Nephron progenitor cell (in vitro differentiated cells): ENCODE measurements at regions not wholly inside any gene's neighbourhood (a gene's known extent, or its start where the extent isn't known, plus 50 kb on each side); places are given as distances from the start of the nearest gene placed in this dataset.

Experiments used
- DNase-seq: peaks from one replicate; pipeline ENCODE4 v3.0.0; 2021
- H3K27ac Mint-ChIP-seq: 2 replicates; pipeline ENCODE4 v1.8.0; 2021; ENCODE audit warnings: mild to moderate bottlenecking, moderate library complexity, mixed read lengths
- H3K27me3 Mint-ChIP-seq: 2 replicates; pipeline ENCODE4 v1.8.0; 2021; ENCODE audit warnings: mild to moderate bottlenecking, low read depth, mixed read lengths; ENCODE audit not compliant: poor library complexity
- H3K36me3 Mint-ChIP-seq: 2 replicates; pipeline ENCODE4 v1.8.0; 2021; ENCODE audit warnings: low read depth, mixed read lengths
- H3K4me1 Mint-ChIP-seq: 2 replicates; pipeline ENCODE4 v1.8.0; 2021; ENCODE audit warnings: mixed read lengths
- H3K4me3 Mint-ChIP-seq: 2 replicates; pipeline ENCODE4 v1.8.0; 2021; ENCODE audit warnings: mild to moderate bottlenecking, moderate library complexity, mixed read lengths
- H3K9me3 Mint-ChIP-seq: 2 replicates; pipeline ENCODE4 v1.8.0; 2021; ENCODE audit warnings: mild to moderate bottlenecking, moderate library complexity, mixed read lengths
- CTCF ChIP-seq: fragments of 200-600 bp; sonication (generic); IDR thresholded peaks from 2 replicates; pipeline ENCODE4 v1.5.0; 2021; ENCODE audit warnings: antibody characterized with exemption

- no peaks in the 10 kb centered on the region for H3K9me3 Mint-ChIP-seq
- TF ChIP-seq CTCF, result no peak
- H3K27ac Mint-ChIP-seq, result no peak overlapping the region
- no peaks in the 10 kb centered on the region for H3K4me1 Mint-ChIP-seq
- DNase-seq, result no peak
- H3K36me3 Mint-ChIP-seq, result peaks cover 25% of the 10 kb centered on the region
- peaks cover 3% of the 10 kb centered on the region for H3K27me3 Mint-ChIP-seq
- no peak overlapping the region for H3K4me3 Mint-ChIP-seq
Measured at GRCh38 chr17:63331301-63332061, 114.6 kb downstream of the CYB561 start.

- Mint-ChIP-seq H3K4me3 (no peak overlapping the region), H3K27me3 (peaks cover 3% of the 10 kb centered on the region), H3K36me3 (peaks cover 20% of the 10 kb centered on the region), H3K27ac (no peak overlapping the region), H3K9me3 (no peaks in the 10 kb centered on the region), H3K4me1 (no peaks in the 10 kb centered on the region)
- TF ChIP-seq CTCF, result no peak
- DNase-seq, result no peak
Measured at GRCh38 chr17:63332286-63332685, 113.8 kb downstream of the CYB561 start.

GRCh38 chr17:63333869-63334268, 112.2 kb downstream of the CYB561 start:
- peaks cover 3% of the 10 kb centered on the region for H3K27me3 Mint-ChIP-seq

GRCh38 chr17:63335831-63336230, 110.3 kb downstream of the CYB561 start:
- H3K27ac Mint-ChIP-seq, result no peak overlapping the region
- H3K9me3 Mint-ChIP-seq, result no peaks in the 10 kb centered on the region
- H3K4me3 Mint-ChIP-seq, result no peak overlapping the region
- H3K27me3 Mint-ChIP-seq, result peaks cover 3% of the 10 kb centered on the region
- no peak for DNase-seq
- no peaks in the 10 kb centered on the region for H3K4me1 Mint-ChIP-seq
- TF ChIP-seq CTCF, result no peak
- peaks cover 26% of the 10 kb centered on the region for H3K36me3 Mint-ChIP-seq

More at GRCh38 chr17:63333869-63334268, 112.2 kb downstream of the CYB561 start:
- no peak for DNase-seq
- Mint-ChIP-seq H3K36me3 (peaks cover 26% of the 10 kb centered on the region), H3K4me3 (no peak overlapping the region), H3K4me1 (no peaks in the 10 kb centered on the region), H3K9me3 (no peaks in the 10 kb centered on the region), H3K27ac (no peak overlapping the region)
- TF ChIP-seq CTCF, result no peak

GRCh38 chr17:63337579-63337978, 108.5 kb downstream of the CYB561 start:
- no peak for TF ChIP-seq CTCF
- Mint-ChIP-seq H3K4me3 (no peak overlapping the region), H3K36me3 (peaks cover 32% of the 10 kb centered on the region), H3K9me3 (no peaks in the 10 kb centered on the region), H3K27ac (no peak overlapping the region), H3K27me3 (no peaks in the 10 kb centered on the region), H3K4me1 (no peaks in the 10 kb centered on the region)
- DNase-seq, result no peak

- Mint-ChIP-seq H3K27me3 (no peaks in the 10 kb centered on the region), H3K4me3 (no peak overlapping the region), H3K27ac (no peak overlapping the region), H3K9me3 (no peaks in the 10 kb centered on the region), H3K36me3 (peaks cover 26% of the 10 kb centered on the region), H3K4me1 (no peaks in the 10 kb centered on the region)
- no peak for TF ChIP-seq CTCF
- no peak for DNase-seq
Measured at GRCh38 chr17:63338272-63338671, 107.8 kb downstream of the CYB561 start.
